OCI-LY7 (cell line): ENCODE measurements at regions not wholly inside any gene's neighbourhood (a gene's known extent, or its start where the extent isn't known, plus 50 kb on each side); places are given as distances from the start of the nearest gene placed in this dataset.

Experiments used
- BruUV-seq: library from RNA; stranded (reverse); fragments of 400-500 nt; replicated peaks from 2 replicates; lab custom pipeline; 2021; lab: Mats Ljungman, UMichigan
- CTCF ChIA-PET: fragments of 300-600 bp; sonication (Branson Sonifier 250); formaldehyde crosslinking; loops from one replicate; lab custom pipeline; 2022; ENCODE audit warnings: antibody characterized with exemption; ENCODE audit not compliant: unreplicated experiment; lab: Charles Lee
- POLR2A ChIA-PET: fragments of 300-600 bp; sonication (Branson Sonifier 250); formaldehyde crosslinking; loops from one replicate; lab custom pipeline; 2022; ENCODE audit warnings: antibody characterized with exemption; lab: Charles Lee
- DNase-seq: peaks from one replicate; pipeline ENCODE4 v3.0.0-alpha.2; 2015; ENCODE audit warnings: low spot score
- H2AFZ ChIP-seq: fragments of 200-600 bp; sonication (generic), shearing (Covaris generic); 2 replicates; pipeline ENCODE4 v1.6.1; 2014; ENCODE audit warnings: mild to moderate bottlenecking, antibody characterized with exemption, low read length, moderate library complexity
- H3K27ac ChIP-seq: fragments of 200-600 bp; sonication (generic); 2 replicates; pipeline ENCODE4 v1.5.1; 2014; ENCODE audit warnings: mixed run types, low read depth, mild to moderate bottlenecking, moderate library complexity, low read length, inconsistent platforms; ENCODE audit not compliant: poor library complexity, severe bottlenecking
- H3K36me3 ChIP-seq: fragments of 200-600 bp; sonication (generic); 2 replicates; pipeline ENCODE4 v1.6.1; 2014; ENCODE audit warnings: mild to moderate bottlenecking, antibody characterized with exemption, low read length, moderate library complexity, mixed read lengths; ENCODE audit not compliant: insufficient read depth
- H3K4me1 ChIP-seq: fragments of 200-600 bp; sonication (generic); 2 replicates; pipeline ENCODE4 v1.5.1; 2014; ENCODE audit warnings: mild to moderate bottlenecking, low read length; ENCODE audit not compliant: insufficient read depth, poor library complexity, severe bottlenecking
- H3K4me2 ChIP-seq: fragments of 200-600 bp; sonication (generic); 2 replicates; pipeline ENCODE4 v1.6.1; 2014; ENCODE audit warnings: mild to moderate bottlenecking, low read length
- H3K4me3 ChIP-seq: fragments of 200-600 bp; sonication (generic); 2 replicates; pipeline ENCODE4 v1.5.1; 2014; ENCODE audit warnings: mild to moderate bottlenecking, low read depth, low read length; ENCODE audit not compliant: poor library complexity, severe bottlenecking
- H3K79me2 ChIP-seq: fragments of 200-600 bp; sonication (generic); 2 replicates; pipeline ENCODE4 v1.6.1; 2016; ENCODE audit warnings: low read depth, mild to moderate bottlenecking, low read length, moderate library complexity, mixed read lengths; ENCODE audit not compliant: insufficient read depth
- H3K9me2 ChIP-seq: fragments of 200-600 bp; sonication (generic); 2 replicates; pipeline ENCODE4 v1.6.1; 2016; ENCODE audit warnings: mild to moderate bottlenecking, low read length, mixed read lengths; ENCODE audit not compliant: insufficient read depth
- H3K9me3 ChIP-seq: fragments of 200-600 bp; sonication (generic); 2 replicates; pipeline ENCODE4 v1.6.1; 2014; ENCODE audit warnings: mild to moderate bottlenecking, mixed run types, low read length, mixed read lengths
- H4K20me1 ChIP-seq: fragments of 200-600 bp; sonication (generic); 2 replicates; pipeline ENCODE4 v1.6.1; 2014; ENCODE audit warnings: mild to moderate bottlenecking, antibody characterized with exemption, low read length, moderate library complexity, mixed read lengths; ENCODE audit not compliant: insufficient read depth
- EZH2phosphoT487 ChIP-seq: fragments of 200-600 bp; sonication (generic); IDR thresholded peaks from 2 replicates; pipeline ENCODE4 v1.6.1; 2018; ENCODE audit warnings: low read depth, borderline replicate concordance, mild to moderate bottlenecking, mixed run types, antibody characterized with exemption, low read length, moderate library complexity, mixed read lengths
- intact Hi-C: fragments of 100-400 bp; cut with micrococcal nuclease; formaldehyde crosslinking; loops from one replicate; pipeline ENCODE4 v1.10.0; 2022; ENCODE audit not compliant: unreplicated experiment
- TF ChIP-seq, protein P1 (sequence below): fragments of 200-600 bp; sonication (generic); conservative IDR thresholded peaks from 2 replicates; pipeline ENCODE4 v1.5.1; 2014; ENCODE audit warnings: mild to moderate bottlenecking, antibody characterized with exemption, low read length, moderate library complexity, mixed read lengths

DNA sequence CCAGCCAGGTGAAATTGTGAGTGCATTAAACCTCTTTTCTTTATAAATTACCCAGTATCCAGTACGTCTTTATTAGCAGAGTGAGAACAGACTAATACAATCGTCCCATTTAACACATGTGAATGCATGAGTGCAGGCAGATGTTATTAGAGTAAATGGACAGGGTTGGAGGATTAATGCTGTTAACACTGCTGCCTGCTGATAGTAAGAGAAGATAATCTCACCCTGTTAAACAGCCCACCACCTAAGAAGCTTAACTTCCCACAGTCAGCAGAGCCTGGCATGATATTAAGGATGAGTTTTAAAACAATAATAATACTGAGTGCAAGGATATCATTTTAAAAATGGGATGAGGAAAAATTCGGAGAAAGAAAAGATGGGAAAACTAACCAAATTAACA lies 181.4 kb upstream of the LHX8 start:
- Histone ChIP-seq H3K27ac (no peak overlapping the region), H2AFZ (no peak overlapping the region), H3K4me2 (no peak overlapping the region), H3K4me3 (no peak overlapping the region), H3K36me3 (no peaks in the 10 kb centered on the region), H3K4me1 (no peaks in the 10 kb centered on the region), H3K79me2 (no peaks in the 10 kb centered on the region), H3K9me3 (no peaks in the 10 kb centered on the region), H3K9me2 (no peaks in the 10 kb centered on the region), H4K20me1 (no peaks in the 10 kb centered on the region)
- ChIA-PET POLR2A (no interaction called here), CTCF (no interaction called here)
- no TSS peak for BruUV-seq
- DNase-seq: no peak
- TF ChIP-seq, protein P1, sequence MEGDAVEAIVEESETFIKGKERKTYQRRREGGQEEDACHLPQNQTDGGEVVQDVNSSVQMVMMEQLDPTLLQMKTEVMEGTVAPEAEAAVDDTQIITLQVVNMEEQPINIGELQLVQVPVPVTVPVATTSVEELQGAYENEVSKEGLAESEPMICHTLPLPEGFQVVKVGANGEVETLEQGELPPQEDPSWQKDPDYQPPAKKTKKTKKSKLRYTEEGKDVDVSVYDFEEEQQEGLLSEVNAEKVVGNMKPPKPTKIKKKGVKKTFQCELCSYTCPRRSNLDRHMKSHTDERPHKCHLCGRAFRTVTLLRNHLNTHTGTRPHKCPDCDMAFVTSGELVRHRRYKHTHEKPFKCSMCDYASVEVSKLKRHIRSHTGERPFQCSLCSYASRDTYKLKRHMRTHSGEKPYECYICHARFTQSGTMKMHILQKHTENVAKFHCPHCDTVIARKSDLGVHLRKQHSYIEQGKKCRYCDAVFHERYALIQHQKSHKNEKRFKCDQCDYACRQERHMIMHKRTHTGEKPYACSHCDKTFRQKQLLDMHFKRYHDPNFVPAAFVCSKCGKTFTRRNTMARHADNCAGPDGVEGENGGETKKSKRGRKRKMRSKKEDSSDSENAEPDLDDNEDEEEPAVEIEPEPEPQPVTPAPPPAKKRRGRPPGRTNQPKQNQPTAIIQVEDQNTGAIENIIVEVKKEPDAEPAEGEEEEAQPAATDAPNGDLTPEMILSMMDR: no peak
- TF ChIP-seq EZH2phosphoT487: no peak
- intact Hi-C loops: no loop called here

- ChIA-PET POLR2A (no interaction called here), CTCF (no interaction called here)
- Histone ChIP-seq H3K79me2 (no peaks in the 10 kb centered on the region), H3K4me1 (no peaks in the 10 kb centered on the region), H3K36me3 (no peaks in the 10 kb centered on the region), H3K4me2 (no peak overlapping the region), H3K4me3 (no peak overlapping the region), H3K27ac (no peak overlapping the region), H4K20me1 (no peaks in the 10 kb centered on the region), H3K9me3 (no peaks in the 10 kb centered on the region), H3K9me2 (no peaks in the 10 kb centered on the region), H2AFZ (no peak overlapping the region)
- no peak for DNase-seq
- BruUV-seq: no TSS peak
- intact Hi-C loops: no loop called here
- TF ChIP-seq, protein P1: no peak
- TF ChIP-seq EZH2phosphoT487: no peak
These were observed 180.6 kb upstream of the LHX8 start for GRCh38 chr1:74953622-74954021.

GRCh38 chr1:74963120-74963519 lies 171.1 kb upstream of the LHX8 start:
- POLR2A ChIA-PET: no interaction called here
- Histone ChIP-seq H3K27ac (no peak overlapping the region), H3K4me2 (no peak overlapping the region), H3K9me2 (no peaks in the 10 kb centered on the region), H3K9me3 (no peaks in the 10 kb centered on the region), H3K79me2 (no peaks in the 10 kb centered on the region), H2AFZ (no peak overlapping the region), H4K20me1 (no peaks in the 10 kb centered on the region), H3K4me1 (no peaks in the 10 kb centered on the region), H3K36me3 (no peaks in the 10 kb centered on the region), H3K4me3 (no peak overlapping the region)
- CTCF ChIA-PET: no interaction called here
- TF ChIP-seq, protein P1: no peak
- TF ChIP-seq EZH2phosphoT487: no peak
- intact Hi-C loops: no loop called here
- no TSS peak for BruUV-seq
- DNase-seq: no peak
